DMS114 treated with DMSO at 0.1 percent for 48 hours (cell line): ENCODE measurements at regions not wholly inside any gene's neighbourhood (a gene's known extent, or its start where the extent isn't known, plus 50 kb on each side); places are given as distances from the start of the nearest gene placed in this dataset.
"Not testable (repeated sequence)": the region's sequence is repeated elsewhere in the genome, so short reads cannot be mapped to it uniquely, and the experiment has no call there.

Source experiments
- DNase-seq: peaks from one replicate; lab custom pipeline; 2025; ENCODE audit not compliant: unreplicated experiment; lab: John Stamatoyannopoulos, UW

DNA sequence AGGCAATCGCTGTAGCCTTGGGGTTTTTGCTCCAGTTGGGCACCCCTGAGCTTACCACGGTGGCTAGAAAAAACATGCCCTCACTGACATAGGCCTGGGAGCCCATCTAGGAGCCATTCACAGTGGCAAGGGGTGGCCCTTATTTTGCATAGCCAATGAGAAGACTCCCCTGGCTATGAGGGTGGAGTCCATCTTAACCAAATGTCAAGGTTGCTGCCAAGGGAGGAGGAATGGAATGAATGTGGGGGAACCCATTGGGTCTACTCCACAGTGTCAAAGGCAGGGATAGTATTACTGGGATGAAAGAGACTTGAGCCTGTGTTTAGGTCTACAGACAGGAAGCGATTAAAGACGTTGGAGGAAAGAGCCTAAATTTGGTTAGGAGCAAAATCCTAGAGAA, 295.7 kb upstream of the PLGLB2 start:
- DNase-seq, result not testable (repeated sequence)

- not testable (repeated sequence) for DNase-seq
Observed at GRCh38 chr2:87452861-87453260, 295.0 kb upstream of the PLGLB2 start.

GRCh38 chr2:87453965-87454364, 293.9 kb upstream of the PLGLB2 start:
- not testable (repeated sequence) for DNase-seq

- not testable (repeated sequence) for DNase-seq
Observed at GRCh38 chr2:87454421-87454820, 293.5 kb upstream of the PLGLB2 start.

DNA sequence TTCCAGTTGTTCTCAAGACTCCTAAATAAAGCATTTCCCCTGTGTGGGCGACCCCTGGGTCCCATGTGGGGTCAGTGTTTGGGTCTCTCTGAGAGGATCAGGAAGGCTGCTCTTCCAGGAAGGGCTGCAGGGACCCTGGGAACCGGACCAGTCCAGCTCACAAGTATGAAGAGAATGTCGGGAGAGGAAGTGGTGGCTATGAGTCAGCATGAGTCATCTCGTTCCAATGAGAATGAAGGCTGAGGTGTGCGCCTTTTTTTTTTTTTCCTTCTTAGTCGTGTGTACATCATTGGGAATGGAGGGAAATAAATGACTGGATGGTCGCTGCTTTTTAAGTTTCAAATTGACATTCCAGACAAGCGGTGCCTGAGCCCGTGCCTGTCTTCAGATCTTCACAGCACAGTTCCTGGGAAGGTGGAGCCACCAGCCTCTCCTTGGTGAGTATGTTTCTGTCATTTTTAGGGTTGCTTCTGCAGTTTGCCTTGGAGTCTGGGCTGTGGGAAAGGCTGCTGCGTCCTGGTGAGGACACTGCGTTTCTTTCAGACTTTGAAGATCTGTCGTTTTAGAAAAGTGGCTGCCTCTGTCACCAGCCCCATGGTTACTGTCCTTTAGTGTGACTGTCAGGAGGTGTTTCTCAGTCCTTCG, 292.6 kb upstream of the PLGLB2 start:
- DNase-seq, result not testable (repeated sequence)

DNA sequence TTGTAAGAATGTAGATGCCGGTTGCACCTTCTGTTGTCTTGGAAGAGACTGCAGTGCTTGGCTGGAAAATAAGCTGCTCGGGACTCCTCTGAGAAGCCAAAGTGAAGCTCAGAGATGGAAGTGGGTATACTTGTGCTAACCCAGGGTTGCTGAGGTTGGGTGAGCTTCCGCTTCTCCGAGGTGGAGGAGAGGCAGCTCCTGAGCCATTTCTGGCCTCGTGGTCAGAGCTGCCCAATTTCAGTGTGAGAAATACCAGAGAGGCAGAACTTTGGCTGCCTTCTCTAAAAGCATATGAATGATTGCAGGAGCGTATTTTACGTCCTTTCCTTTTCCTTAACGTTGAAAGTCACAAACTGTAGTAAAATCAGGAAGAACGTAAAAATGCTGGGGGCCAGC, 292.0 kb upstream of the PLGLB2 start:
- DNase-seq, result not testable (repeated sequence)

DNA sequence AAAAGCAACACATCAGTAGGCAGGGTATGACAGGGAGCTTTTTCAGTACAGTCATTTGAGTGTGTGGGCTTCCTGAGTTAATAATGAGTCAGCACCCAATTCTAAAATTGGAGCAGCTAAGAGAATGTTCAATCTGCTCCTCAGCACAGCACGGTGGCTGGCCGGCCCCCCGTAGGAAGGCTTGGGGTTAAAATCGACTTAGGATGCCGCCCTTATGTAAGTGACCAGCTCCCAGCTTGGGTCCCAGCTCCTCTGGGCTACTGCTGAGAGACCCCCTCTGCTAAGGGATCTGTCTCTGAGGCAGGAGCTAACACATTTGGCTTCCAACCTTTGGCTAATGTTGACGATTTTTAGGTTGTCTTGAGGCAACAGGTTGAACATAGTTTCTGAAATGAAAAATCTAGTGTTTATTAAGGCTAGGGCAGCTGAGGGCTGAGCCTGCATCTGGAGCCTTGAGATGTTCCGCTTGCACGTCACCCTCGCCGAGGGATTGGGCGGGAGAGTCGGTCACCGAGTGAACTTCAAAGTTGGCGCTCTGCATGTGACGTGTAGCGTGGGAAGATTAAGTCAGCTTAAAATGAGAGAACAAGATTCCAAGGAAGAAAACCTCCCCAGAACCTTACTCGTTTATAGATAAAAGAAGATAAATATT, 291.3 kb upstream of the PLGLB2 start:
- DNase-seq, result not testable (repeated sequence)

DNA sequence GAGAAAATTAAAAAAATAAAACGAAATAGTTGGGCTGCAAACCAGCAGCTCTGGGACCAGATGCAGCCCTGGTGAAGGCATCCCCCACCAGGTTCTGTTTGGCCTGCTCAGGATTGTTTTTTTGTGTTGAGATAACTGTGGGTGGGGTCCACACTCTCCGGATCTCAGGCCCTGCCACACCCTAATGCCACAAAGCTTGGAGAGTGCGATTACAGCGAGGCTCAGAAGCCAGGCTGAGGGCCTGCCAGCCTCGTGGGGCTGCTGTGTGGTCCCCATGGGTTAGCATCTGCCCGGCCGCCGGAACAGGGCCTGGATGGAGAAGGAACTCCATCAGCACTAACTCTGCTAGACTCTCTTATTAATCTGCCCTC, 290.8 kb upstream of the PLGLB2 start:
- not testable (repeated sequence) for DNase-seq

GRCh38 chr2:87458938-87459337, 288.9 kb upstream of the PLGLB2 start:
- DNase-seq, result not testable (repeated sequence)

DNA sequence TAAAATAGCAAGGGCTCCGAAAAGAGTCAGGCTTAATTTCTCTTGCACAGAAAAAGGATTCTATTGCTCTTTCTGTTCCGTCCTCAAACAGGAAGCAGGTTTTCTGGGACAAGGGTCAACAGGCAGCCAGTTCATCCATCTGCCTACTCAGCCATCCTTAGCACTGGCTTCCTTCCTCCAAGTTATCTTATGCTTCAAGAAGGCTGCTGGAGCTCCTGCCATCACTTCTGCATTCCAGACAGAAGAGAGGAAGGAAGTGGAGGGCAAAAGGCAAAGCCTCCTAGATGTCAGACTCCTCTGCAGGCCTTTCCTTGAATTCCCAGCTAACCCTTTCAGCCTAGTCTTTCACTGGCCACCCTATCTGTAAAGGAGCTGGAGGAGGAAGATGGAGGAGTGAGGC, 287.8 kb upstream of the PLGLB2 start:
- not testable (repeated sequence) for DNase-seq

DNA sequence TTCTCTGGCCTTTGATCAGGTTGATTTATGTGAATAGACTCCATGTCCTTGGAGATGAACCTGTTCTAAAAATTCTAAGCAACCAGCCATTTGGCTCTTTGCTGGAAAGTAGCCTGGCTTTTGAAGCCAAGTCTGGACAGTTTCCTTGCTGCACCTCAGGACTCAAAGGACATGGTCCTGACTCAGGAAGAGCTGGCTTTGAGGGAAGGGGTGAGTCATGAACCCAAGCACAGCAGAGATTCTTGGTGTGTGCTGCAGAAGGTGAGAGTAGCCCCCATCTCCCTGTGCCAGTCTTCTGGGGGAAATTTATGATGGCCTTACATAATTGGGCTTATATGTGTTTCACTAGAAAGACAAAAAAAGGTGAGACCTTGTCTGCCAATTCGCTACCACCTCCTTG, 287.2 kb upstream of the PLGLB2 start:
- DNase-seq, result not testable (repeated sequence)

- not testable (repeated sequence) for DNase-seq
Observed at GRCh38 chr2:87461671-87462070, 286.2 kb upstream of the PLGLB2 start.

- not testable (repeated sequence) for DNase-seq
Observed at GRCh38 chr2:87464219-87464618, 283.7 kb upstream of the PLGLB2 start.

DNA sequence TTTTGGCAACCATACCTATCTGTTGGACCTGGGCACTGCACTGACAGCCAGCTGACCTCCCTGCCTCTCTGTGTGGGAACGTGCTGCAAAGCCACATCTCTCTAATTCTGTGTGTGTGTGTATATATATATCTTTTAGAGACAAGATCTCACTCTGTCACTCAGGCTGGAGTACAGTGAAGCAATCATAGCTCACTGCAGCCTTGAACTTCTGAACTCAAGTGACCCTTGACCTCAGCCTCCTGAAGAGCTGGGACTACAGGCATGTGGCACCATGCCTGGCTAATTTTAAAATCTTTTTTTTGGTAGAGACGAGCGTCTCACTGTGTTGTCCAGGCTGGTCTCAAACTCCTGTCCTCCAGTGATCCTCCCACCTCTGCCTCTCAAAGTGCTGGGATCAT, 282.2 kb upstream of the PLGLB2 start:
- DNase-seq, result not testable (repeated sequence)

- DNase-seq, result not testable (repeated sequence)
Observed at GRCh38 chr2:87466591-87467120, 281.2 kb upstream of the PLGLB2 start.

- not testable (repeated sequence) for DNase-seq
Observed at GRCh38 chr2:87468429-87468981, 279.4 kb upstream of the PLGLB2 start.

DNA sequence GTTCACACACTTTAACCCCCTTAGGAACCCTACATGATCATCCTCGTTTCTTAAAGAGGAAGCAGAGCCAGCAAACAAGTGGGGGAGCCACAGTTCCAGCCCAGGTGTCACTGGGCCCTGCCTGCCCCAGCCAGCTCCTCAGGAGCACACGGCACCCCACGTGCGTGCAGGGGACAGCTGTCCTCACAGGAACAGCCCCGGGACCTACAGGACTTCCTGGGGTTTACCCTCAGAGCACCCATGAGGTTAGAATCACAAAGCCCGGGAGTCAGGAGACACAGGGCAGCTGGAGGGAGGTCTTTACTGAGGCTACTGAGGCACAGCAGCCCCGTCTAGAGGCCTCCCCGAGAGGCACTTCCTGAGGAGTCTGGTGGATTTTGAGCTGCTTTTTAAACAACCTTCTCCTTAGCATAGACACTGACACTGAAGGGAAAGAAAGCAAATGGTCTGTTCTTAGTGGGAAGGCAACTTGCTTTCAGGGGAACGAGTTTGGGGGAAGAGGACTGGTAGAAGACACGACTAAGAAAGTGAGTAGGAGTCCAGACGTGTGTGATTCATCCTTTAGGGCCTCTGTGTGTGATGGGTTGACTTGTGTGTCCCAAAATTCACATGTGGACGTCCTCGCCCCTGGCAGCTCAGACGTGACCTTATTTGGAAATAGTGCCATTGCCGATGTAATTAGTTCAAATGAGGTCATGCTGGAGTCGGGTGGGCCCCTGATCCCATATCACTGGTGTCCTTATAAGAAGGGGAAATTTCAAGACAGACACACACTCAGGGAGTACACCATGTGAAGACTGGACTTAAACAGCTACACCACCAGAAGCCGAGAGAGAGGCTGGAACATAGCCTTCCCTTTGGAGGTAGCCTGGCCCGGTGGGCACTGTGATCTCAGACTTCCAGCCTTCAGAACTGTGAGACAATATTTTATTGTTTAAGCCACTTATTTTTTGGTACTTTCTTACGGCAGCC, 278.4 kb upstream of the PLGLB2 start:
- DNase-seq, result not testable (repeated sequence)

- not testable (repeated sequence) for DNase-seq
Observed at GRCh38 chr2:87470381-87471380, 277.2 kb upstream of the PLGLB2 start.

DNA sequence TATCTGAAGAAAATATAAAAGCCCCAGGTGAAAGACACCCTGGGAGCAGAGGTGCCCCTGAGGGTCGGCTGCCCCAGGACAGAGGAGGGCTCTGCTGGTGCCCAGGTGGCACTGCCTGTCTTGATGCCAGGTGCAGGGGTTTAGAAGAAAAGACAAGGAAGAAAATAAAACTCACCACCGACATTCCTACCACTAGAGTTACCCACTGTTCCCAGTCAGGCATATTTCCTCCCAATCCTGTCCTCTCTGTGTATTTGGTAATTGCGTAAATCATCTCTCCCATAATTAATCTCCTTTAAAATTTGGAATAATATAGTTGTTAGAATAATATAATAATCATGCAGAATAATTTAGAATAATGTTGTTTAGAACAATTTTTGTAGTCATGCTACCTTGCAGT, 276.4 kb upstream of the PLGLB2 start:
- DNase-seq, result not testable (repeated sequence)
